Karpas-422 (cell line): ENCODE measurements at regions not wholly inside any gene's neighbourhood (a gene's known extent, or its start where the extent isn't known, plus 50 kb on each side); places are given as distances from the start of the nearest gene placed in this dataset.
"Not testable (repeated sequence)": the region's sequence is repeated elsewhere in the genome, so short reads cannot be mapped to it uniquely, and the experiment has no call there.

Experiments
- DNase-seq: peaks from one replicate; pipeline ENCODE4 v3.0.0-alpha.2; 2015
- H2AFZ ChIP-seq: fragments of 200-600 bp; sonication (generic); 2 replicates; pipeline ENCODE4 v1.6.1; 2014; ENCODE audit warnings: antibody characterized with exemption, low read length, mixed read lengths
- H3K27ac ChIP-seq: fragments of 200-600 bp; sonication (generic); 2 replicates; pipeline ENCODE4 v1.5.1; 2014; ENCODE audit warnings: mild to moderate bottlenecking, low read length, moderate library complexity
- H3K27me3 ChIP-seq: fragments of 200-600 bp; sonication (generic); 2 replicates; pipeline ENCODE4 v1.6.1; 2014; ENCODE audit warnings: low read length, mixed read lengths
- H3K36me3 ChIP-seq: fragments of 200-600 bp; sonication (generic); 2 replicates; pipeline ENCODE4 v1.6.1; 2014; ENCODE audit warnings: low read length, mixed read lengths; ENCODE audit not compliant: insufficient read depth
- H3K4me1 ChIP-seq: fragments of 200-600 bp; sonication (generic); 2 replicates; pipeline ENCODE4 v1.6.1; 2014; ENCODE audit warnings: mild to moderate bottlenecking, low read length, mixed read lengths
- H3K4me2 ChIP-seq: fragments of 200-600 bp; sonication (generic); 2 replicates; pipeline ENCODE4 v1.6.1; 2014; ENCODE audit warnings: low read length, low read depth, mild to moderate bottlenecking; ENCODE audit not compliant: poor library complexity, severe bottlenecking
- H3K4me3 ChIP-seq: fragments of 200-600 bp; sonication (generic); 2 replicates; pipeline ENCODE4 v1.5.1; 2014; ENCODE audit warnings: mild to moderate bottlenecking, antibody characterized with exemption, low read length, mixed read lengths
- H3K79me2 ChIP-seq: fragments of 200-600 bp; sonication (generic); 2 replicates; pipeline ENCODE4 v1.6.1; 2014; ENCODE audit warnings: mild to moderate bottlenecking, low read length, mixed read lengths
- H3K9ac ChIP-seq: fragments of 200-600 bp; sonication (generic); 2 replicates; pipeline ENCODE4 v1.6.0; 2014; ENCODE audit warnings: low read length
- H3K9me2 ChIP-seq: fragments of 200-600 bp; sonication (generic), shearing (Covaris generic); replicated peaks from 2 replicates; pipeline ENCODE4 v1.6.0; 2014; ENCODE audit warnings: mild to moderate bottlenecking, low read length, moderate library complexity; ENCODE audit not compliant: insufficient read depth
- H3K9me3 ChIP-seq: fragments of 300-700, 200-600 bp; sonication (generic); 2 replicates; pipeline ENCODE4 v1.6.1; 2014; ENCODE audit warnings: low read length, mixed read lengths
- H4K20me1 ChIP-seq: fragments of 200-600 bp; sonication (generic); 2 replicates; pipeline ENCODE4 v1.6.1; 2014; ENCODE audit warnings: mild to moderate bottlenecking, antibody characterized with exemption, low read length, low read depth; ENCODE audit not compliant: insufficient read depth

- H3K4me1 ChIP-seq, result no peaks in the 10 kb centered on the region
- no peak overlapping the region for H3K4me3 ChIP-seq
- no peak overlapping the region for H3K4me2 ChIP-seq
- no peaks in the 10 kb centered on the region for H3K27me3 ChIP-seq
- H3K36me3 ChIP-seq, result no peaks in the 10 kb centered on the region
- H3K9ac ChIP-seq, result no peak overlapping the region
- no peaks in the 10 kb centered on the region for H4K20me1 ChIP-seq
- no peaks in the 10 kb centered on the region for H3K9me2 ChIP-seq
- no peak overlapping the region for H2AFZ ChIP-seq
- no peak for DNase-seq
- H3K79me2 ChIP-seq, result no peaks in the 10 kb centered on the region
- H3K27ac ChIP-seq, result no peak overlapping the region
- H3K9me3 ChIP-seq, result no peaks in the 10 kb centered on the region
These were observed 204.5 kb upstream of the IGFBP7 start for GRCh38 chr4:57314636-57315035.

- Histone ChIP-seq H3K4me2 (no peak overlapping the region), H3K27me3 (no peaks in the 10 kb centered on the region), H3K79me2 (no peaks in the 10 kb centered on the region), H3K9me3 (no peaks in the 10 kb centered on the region), H3K9me2 (no peaks in the 10 kb centered on the region), H3K36me3 (no peaks in the 10 kb centered on the region), H3K9ac (no peak overlapping the region), H3K27ac (no peak overlapping the region), H3K4me3 (no peak overlapping the region), H4K20me1 (no peaks in the 10 kb centered on the region), H2AFZ (no peak overlapping the region), H3K4me1 (no peaks in the 10 kb centered on the region)
- no peak for DNase-seq
These were observed 202.1 kb upstream of the IGFBP7 start for GRCh38 chr4:57312296-57312695.

- Histone ChIP-seq H3K27ac (no peak overlapping the region), H2AFZ (no peak overlapping the region), H3K9me3 (no peaks in the 10 kb centered on the region), H3K9me2 (no peaks in the 10 kb centered on the region), H3K4me1 (no peaks in the 10 kb centered on the region), H3K4me2 (no peak overlapping the region), H3K9ac (no peak overlapping the region), H3K4me3 (no peak overlapping the region), H3K27me3 (no peaks in the 10 kb centered on the region), H3K79me2 (no peaks in the 10 kb centered on the region), H3K36me3 (no peaks in the 10 kb centered on the region), H4K20me1 (no peaks in the 10 kb centered on the region)
- DNase-seq, result no peak
These were observed 199.5 kb upstream of the IGFBP7 start for GRCh38 chr4:57309658-57310057.

GRCh38 chr4:57308301-57308700 lies 198.1 kb upstream of the IGFBP7 start:
- Histone ChIP-seq H3K4me2 (no peak overlapping the region), H3K4me3 (no peak overlapping the region), H3K9me3 (no peaks in the 10 kb centered on the region)

GRCh38 chr4:57305836-57306235 lies 195.7 kb upstream of the IGFBP7 start:
- H3K9me3 ChIP-seq, result no peaks in the 10 kb centered on the region
- DNase-seq, result no peak
- no peak overlapping the region for H3K9ac ChIP-seq
- H3K4me3 ChIP-seq, result no peak overlapping the region
- H3K27me3 ChIP-seq, result no peaks in the 10 kb centered on the region
- H3K4me1 ChIP-seq, result no peaks in the 10 kb centered on the region
- no peak overlapping the region for H2AFZ ChIP-seq
- no peak overlapping the region for H3K27ac ChIP-seq
- no peaks in the 10 kb centered on the region for H3K79me2 ChIP-seq
- H3K4me2 ChIP-seq, result no peak overlapping the region
- no peaks in the 10 kb centered on the region for H4K20me1 ChIP-seq
- no peaks in the 10 kb centered on the region for H3K36me3 ChIP-seq
- H3K9me2 ChIP-seq, result no peaks in the 10 kb centered on the region

More at GRCh38 chr4:57308301-57308700, 198.1 kb upstream of the IGFBP7 start:
- Histone ChIP-seq H3K4me1 (no peaks in the 10 kb centered on the region), H4K20me1 (no peaks in the 10 kb centered on the region), H3K36me3 (no peaks in the 10 kb centered on the region), H3K9ac (no peak overlapping the region), H3K27me3 (no peaks in the 10 kb centered on the region), H3K79me2 (no peaks in the 10 kb centered on the region), H2AFZ (no peak overlapping the region), H3K27ac (no peak overlapping the region), H3K9me2 (no peaks in the 10 kb centered on the region)
- no peak for DNase-seq

- Histone ChIP-seq H3K79me2 (no peaks in the 10 kb centered on the region), H3K36me3 (no peaks in the 10 kb centered on the region), H4K20me1 (no peaks in the 10 kb centered on the region), H3K27me3 (no peaks in the 10 kb centered on the region), H3K4me3 (no peak overlapping the region), H2AFZ (no peak overlapping the region), H3K9me2 (no peaks in the 10 kb centered on the region), H3K9me3 (no peaks in the 10 kb centered on the region), H3K4me2 (no peak overlapping the region), H3K9ac (no peak overlapping the region), H3K27ac (no peak overlapping the region), H3K4me1 (no peaks in the 10 kb centered on the region)
- no peak for DNase-seq
These were observed 193.0 kb upstream of the IGFBP7 start for GRCh38 chr4:57303012-57303751.

GRCh38 chr4:57300300-57300699 lies 190.1 kb upstream of the IGFBP7 start:
- not testable (repeated sequence) for H3K9me2 ChIP-seq, H3K36me3 ChIP-seq, H3K27me3 ChIP-seq, H3K4me1 ChIP-seq, H2AFZ ChIP-seq, H3K4me2 ChIP-seq, H3K9me3 ChIP-seq, H3K79me2 ChIP-seq, H4K20me1 ChIP-seq, H3K9ac ChIP-seq, H3K4me3 ChIP-seq, H3K27ac ChIP-seq, DNase-seq

- Histone ChIP-seq H2AFZ (no peak overlapping the region), H4K20me1 (no peaks in the 10 kb centered on the region), H3K4me3 (no peak overlapping the region), H3K27me3 (no peaks in the 10 kb centered on the region), H3K9ac (no peak overlapping the region), H3K79me2 (no peaks in the 10 kb centered on the region), H3K4me1 (no peaks in the 10 kb centered on the region), H3K9me3 (no peaks in the 10 kb centered on the region), H3K4me2 (no peak overlapping the region), H3K9me2 (no peaks in the 10 kb centered on the region), H3K27ac (no peak overlapping the region), H3K36me3 (no peaks in the 10 kb centered on the region)
- no peak for DNase-seq
These were observed 181.7 kb upstream of the IGFBP7 start for GRCh38 chr4:57291911-57292310.
